ENCODE measurements at regions not wholly inside any gene's neighbourhood (a gene's known extent, or its start where the extent isn't known, plus 50 kb on each side); places are given as distances from the start of the nearest gene placed in this dataset.
A peak's percentile ranks its signal among the peaks of the same experiment; 100 is the strongest.
"Not testable (repeated sequence)": the region's sequence is repeated elsewhere in the genome, so short reads cannot be mapped to it uniquely, and the experiment has no call there.

DNA sequence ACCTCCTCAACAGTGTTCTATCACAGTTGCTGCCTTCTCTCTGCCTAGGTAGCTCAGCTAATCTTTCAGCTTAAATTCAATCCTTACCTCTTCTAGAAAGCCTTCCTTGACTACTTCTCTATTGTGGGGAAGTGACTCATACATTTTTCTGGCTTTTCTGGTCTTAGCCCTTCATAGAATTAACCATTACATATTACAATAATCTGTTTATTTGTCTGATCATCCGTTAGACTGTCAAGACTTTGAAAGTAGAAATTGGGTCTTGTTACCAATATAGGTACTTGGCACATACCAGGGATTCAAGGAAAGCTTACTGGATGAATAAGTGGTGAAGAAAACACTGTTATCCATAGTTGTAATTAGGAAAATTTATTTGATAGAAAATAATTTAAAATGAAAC is 89.6 kb downstream of the FANCF start:
- no peak for DNase-seq
- TF ChIP-seq, protein P1, sequence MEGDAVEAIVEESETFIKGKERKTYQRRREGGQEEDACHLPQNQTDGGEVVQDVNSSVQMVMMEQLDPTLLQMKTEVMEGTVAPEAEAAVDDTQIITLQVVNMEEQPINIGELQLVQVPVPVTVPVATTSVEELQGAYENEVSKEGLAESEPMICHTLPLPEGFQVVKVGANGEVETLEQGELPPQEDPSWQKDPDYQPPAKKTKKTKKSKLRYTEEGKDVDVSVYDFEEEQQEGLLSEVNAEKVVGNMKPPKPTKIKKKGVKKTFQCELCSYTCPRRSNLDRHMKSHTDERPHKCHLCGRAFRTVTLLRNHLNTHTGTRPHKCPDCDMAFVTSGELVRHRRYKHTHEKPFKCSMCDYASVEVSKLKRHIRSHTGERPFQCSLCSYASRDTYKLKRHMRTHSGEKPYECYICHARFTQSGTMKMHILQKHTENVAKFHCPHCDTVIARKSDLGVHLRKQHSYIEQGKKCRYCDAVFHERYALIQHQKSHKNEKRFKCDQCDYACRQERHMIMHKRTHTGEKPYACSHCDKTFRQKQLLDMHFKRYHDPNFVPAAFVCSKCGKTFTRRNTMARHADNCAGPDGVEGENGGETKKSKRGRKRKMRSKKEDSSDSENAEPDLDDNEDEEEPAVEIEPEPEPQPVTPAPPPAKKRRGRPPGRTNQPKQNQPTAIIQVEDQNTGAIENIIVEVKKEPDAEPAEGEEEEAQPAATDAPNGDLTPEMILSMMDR (IDR thresholded peaks at IDR 0.05), result no peak
- Mint-ChIP-seq H3K36me3 (ENCODE audit: low read depth) (no peaks in the 10 kb centered on the region), H3K27ac (no peak overlapping the region), H3K27me3 (ENCODE audit: insufficient read depth) (no peaks in the 10 kb centered on the region), H3K9me3 (peaks cover 14% of the 10 kb centered on the region), H3K4me1 (ENCODE audit: low read depth) (no peaks in the 10 kb centered on the region), H3K4me3 (no peak overlapping the region)

DNA sequence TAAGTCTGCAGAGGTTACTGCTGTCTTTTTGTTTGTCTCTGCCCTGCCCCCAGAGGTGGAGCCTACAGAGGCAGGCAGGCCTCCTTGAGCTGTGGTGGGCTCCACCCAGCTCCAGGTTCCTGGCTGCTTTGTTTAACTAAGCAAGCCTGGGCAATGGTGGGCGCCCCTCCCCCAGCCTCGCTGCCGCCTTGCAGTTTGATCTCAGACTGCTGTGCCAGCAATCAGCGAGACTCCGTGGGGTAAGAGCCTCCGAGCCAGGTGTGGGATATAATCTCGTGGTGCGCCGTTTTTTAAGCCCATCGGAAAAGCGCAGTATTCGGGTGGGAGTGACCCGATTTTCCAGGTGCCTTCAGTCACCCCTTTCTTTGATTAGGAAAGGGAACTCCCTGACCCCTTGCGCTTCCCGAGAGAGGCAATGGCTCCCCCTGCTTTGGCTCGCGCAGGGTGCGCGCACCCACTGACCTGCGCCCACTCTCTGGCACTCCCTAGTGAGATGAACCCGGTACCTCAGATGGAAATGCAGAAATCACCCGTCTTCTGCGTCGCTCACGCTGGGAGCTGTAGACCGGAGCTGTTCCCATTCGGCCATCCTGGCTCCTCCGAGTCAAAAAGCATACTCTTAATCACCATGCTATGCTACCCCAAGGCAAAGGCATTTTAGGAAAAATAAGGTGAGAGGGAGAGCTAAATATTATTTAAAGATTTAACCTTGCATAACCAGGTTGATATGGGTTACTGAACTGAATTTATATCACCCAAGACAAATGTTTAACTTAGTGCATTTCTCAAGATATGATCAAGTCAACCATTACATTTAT is 96.8 kb downstream of the FANCF start:
- not testable (repeated sequence) for H3K36me3 Mint-ChIP-seq (ENCODE audit: low read depth); H3K4me1 Mint-ChIP-seq (ENCODE audit: low read depth); H3K4me3 Mint-ChIP-seq; DNase-seq; H3K27me3 Mint-ChIP-seq (ENCODE audit: insufficient read depth); H3K27ac Mint-ChIP-seq
- peaks cover 18% of the 10 kb centered on the region for H3K9me3 Mint-ChIP-seq

DNA sequence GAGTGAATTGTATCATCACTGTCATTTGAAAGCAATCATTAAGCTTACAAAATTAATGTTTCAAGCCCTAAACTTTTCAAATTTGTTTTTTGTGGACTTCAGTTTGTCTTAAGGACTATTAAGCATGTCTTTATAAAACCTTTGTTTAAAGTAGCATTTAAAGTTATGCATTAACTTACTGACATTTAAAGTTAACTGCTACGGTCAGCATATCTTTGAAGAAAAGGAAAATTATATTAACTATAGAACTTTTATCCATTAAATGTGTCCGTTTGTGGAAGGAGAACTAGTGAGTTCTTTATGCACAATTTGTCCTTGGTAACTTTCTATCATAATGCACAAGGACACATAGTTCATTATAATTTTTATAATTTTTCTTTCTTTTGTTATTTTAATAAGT is 103.4 kb downstream of the FANCF start:
- H3K4me1 Mint-ChIP-seq (ENCODE audit: low read depth), result no peaks in the 10 kb centered on the region
- no peak overlapping the region for H3K4me3 Mint-ChIP-seq
- no peak for DNase-seq
- H3K36me3 Mint-ChIP-seq (ENCODE audit: low read depth), result no peaks in the 10 kb centered on the region
- H3K9me3 Mint-ChIP-seq, result peaks cover 15% of the 10 kb centered on the region
- no peak overlapping the region for H3K27ac Mint-ChIP-seq
- H3K27me3 Mint-ChIP-seq (ENCODE audit: insufficient read depth), result no peaks in the 10 kb centered on the region
- TF ChIP-seq, protein P1 (IDR thresholded peaks at IDR 0.05), result no peak

DNA sequence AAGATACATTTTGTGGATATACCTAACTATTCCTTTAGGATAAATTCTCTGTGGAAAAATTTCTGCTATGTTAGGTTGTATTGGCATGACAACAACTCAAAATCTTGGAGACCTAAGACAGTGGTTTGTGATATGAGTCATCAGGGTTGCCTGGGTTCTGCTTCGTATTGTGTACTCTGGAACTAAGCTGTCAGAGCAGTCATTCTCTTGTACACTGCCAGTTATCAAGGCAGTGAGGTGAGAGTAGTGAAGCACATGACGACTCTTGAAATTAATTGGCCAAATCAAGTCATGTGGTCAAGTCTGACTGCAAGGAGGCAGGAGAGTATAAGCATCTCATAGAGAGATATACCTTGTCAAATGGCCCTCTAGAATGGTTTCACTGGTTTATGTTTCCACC is 104.4 kb downstream of the FANCF start:
- peak; percentile 3 for DNase-seq
- Mint-ChIP-seq H3K9me3 (peaks cover 15% of the 10 kb centered on the region), H3K27me3 (ENCODE audit: insufficient read depth) (no peaks in the 10 kb centered on the region), H3K27ac (no peak overlapping the region), H3K36me3 (ENCODE audit: low read depth) (no peaks in the 10 kb centered on the region), H3K4me1 (ENCODE audit: low read depth) (no peaks in the 10 kb centered on the region), H3K4me3 (no peak overlapping the region)
- TF ChIP-seq, protein P1 (IDR thresholded peaks at IDR 0.05), result no peak

DNA sequence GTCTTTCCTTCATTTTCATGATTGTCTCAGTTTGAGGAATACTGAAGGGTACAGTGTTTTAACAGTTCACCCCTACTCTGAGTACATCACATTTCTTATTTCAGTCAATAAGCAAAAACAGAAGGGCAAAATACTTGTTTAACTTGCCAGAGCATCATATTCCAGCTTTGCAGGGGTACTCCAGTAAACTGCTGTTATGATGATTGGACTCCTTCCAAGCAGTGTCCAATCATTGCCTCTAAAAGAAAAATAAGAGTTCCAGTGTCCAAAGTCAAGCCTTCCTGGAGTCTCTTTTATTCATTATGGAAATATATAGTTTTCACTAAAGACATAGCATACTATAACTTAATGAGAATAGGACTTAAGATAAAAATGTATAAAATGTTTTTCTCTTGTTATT is 105.1 kb downstream of the FANCF start:
- TF ChIP-seq, protein P1 (IDR thresholded peaks at IDR 0.05), result no peak
- Mint-ChIP-seq H3K4me3 (no peak overlapping the region), H3K4me1 (ENCODE audit: low read depth) (no peaks in the 10 kb centered on the region), H3K36me3 (ENCODE audit: low read depth) (no peaks in the 10 kb centered on the region), H3K9me3 (peaks cover 15% of the 10 kb centered on the region), H3K27ac (no peak overlapping the region), H3K27me3 (ENCODE audit: insufficient read depth) (no peaks in the 10 kb centered on the region)
- DNase-seq, result no peak

DNA sequence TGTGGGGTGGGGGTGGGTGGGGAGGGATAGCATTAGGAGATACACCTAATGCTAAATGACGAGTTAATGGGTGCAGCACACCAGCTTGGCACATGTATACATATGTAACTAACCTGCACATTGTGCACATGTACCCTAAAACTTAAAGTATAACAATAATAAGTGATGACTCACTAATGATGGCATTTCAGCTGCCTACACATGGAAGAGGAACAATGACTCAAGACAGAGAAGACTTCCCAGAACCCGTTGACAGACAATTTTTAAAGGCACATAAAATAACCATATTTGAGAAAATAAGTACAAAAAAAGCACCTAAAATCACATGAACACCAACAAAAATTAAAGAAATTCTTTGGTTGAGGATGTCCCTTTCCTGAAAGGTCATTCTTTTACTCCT is 107.3 kb downstream of the FANCF start:
- H3K4me3 Mint-ChIP-seq; DNase-seq; H3K4me1 Mint-ChIP-seq (ENCODE audit: low read depth); H3K27me3 Mint-ChIP-seq (ENCODE audit: insufficient read depth); H3K27ac Mint-ChIP-seq; H3K36me3 Mint-ChIP-seq (ENCODE audit: low read depth): not testable (repeated sequence)
- H3K9me3 Mint-ChIP-seq, result peaks cover 24% of the 10 kb centered on the region
